ENCODE measurements at regions not wholly inside any gene's neighbourhood (a gene's known extent, or its start where the extent isn't known, plus 50 kb on each side); places are given as distances from the start of the nearest gene placed in this dataset.

GRCh38 chr18:41155025-41155424, 800.0 kb upstream of the PIK3C3 start:
- DNase-seq (ENCODE audit: low spot score) = no peak
- Histone ChIP-seq H3K79me2 (replicated peaks; ENCODE audit: insufficient read depth) (no peaks in the 10 kb centered on the region), H3K36me3 (ENCODE audit: insufficient read depth) (no peaks in the 10 kb centered on the region), H3F3A (replicated peaks; ENCODE audit: low read depth) (no peaks in the 10 kb centered on the region), H3K9me2 (ENCODE audit: insufficient read depth) (no peaks in the 10 kb centered on the region), H3K4me2 (no peak overlapping the region), H4K20me1 (replicated peaks; ENCODE audit: insufficient read depth) (no peaks in the 10 kb centered on the region), H3K4me1 (ENCODE audit: insufficient read depth) (no peaks in the 10 kb centered on the region), H3K27me3 (ENCODE audit: insufficient read depth) (no peaks in the 10 kb centered on the region), H3K27ac (ENCODE audit: low read depth) (no peak overlapping the region), H2AFZ (no peak overlapping the region), H3K4me3 (no peak overlapping the region)
- TF ChIP-seq POLR2AphosphoS5 (IDR thresholded peaks at IDR 0.05; ENCODE audit: low read depth) = no peak
- TF ChIP-seq CREB1 (CRISPR knock-in tag; IDR thresholded peaks at IDR 0.05; ENCODE audit: low read depth) = no peak
- no peak for TF ChIP-seq ZNF331 (CRISPR knock-in tag; IDR thresholded peaks at IDR 0.05; ENCODE audit: low read depth)
- no peaks in the 10 kb centered on the region for H3K9me3 Mint-ChIP-seq
- H3K27ac Mint-ChIP-seq = peak overlapping the region; percentile 20; the same call in 1 of the 2 replicates
- ATAC-seq = no peak
- H3K4me1 Mint-ChIP-seq = no peaks in the 10 kb centered on the region
- H3K4me3 Mint-ChIP-seq = no peak overlapping the region
- H3K36me3 Mint-ChIP-seq (ENCODE audit: low read depth) = no peaks in the 10 kb centered on the region
- no peaks in the 10 kb centered on the region for H3K27me3 Mint-ChIP-seq (ENCODE audit: insufficient read depth, low read depth, poor library complexity)

GRCh38 chr18:41153871-41154270, 801.2 kb upstream of the PIK3C3 start:
- no peaks in the 10 kb centered on the region for H3K4me1 ChIP-seq (ENCODE audit: insufficient read depth)
- H3K36me3 ChIP-seq (ENCODE audit: insufficient read depth) = no peaks in the 10 kb centered on the region
- no peaks in the 10 kb centered on the region for H3K79me2 ChIP-seq (replicated peaks; ENCODE audit: insufficient read depth)
- no peaks in the 10 kb centered on the region for H3K27me3 Mint-ChIP-seq (ENCODE audit: insufficient read depth, low read depth, poor library complexity)
- no peaks in the 10 kb centered on the region for H3K27me3 ChIP-seq (ENCODE audit: insufficient read depth)
- H3K9me2 ChIP-seq (ENCODE audit: insufficient read depth) = no peaks in the 10 kb centered on the region
- H3F3A ChIP-seq (replicated peaks; ENCODE audit: low read depth) = no peaks in the 10 kb centered on the region
- H4K20me1 ChIP-seq (replicated peaks; ENCODE audit: insufficient read depth) = no peaks in the 10 kb centered on the region
- H3K36me3 Mint-ChIP-seq (ENCODE audit: low read depth) = no peaks in the 10 kb centered on the region
- H3K27ac Mint-ChIP-seq = no peak overlapping the region
- no peak for ATAC-seq
- TF ChIP-seq CREB1 (CRISPR knock-in tag; IDR thresholded peaks at IDR 0.05; ENCODE audit: low read depth) (no peak), NANOG (IDR thresholded peaks at IDR 0.05; ENCODE audit: borderline replicate concordance) (no peak), ZNF114 (CRISPR knock-in tag; IDR thresholded peaks at IDR 0.05) (no peak), EZH2 (IDR thresholded peaks at IDR 0.05; ENCODE audit: low read depth, unreplicated experiment) (no peak), EZH2phosphoT487 (IDR thresholded peaks at IDR 0.05; ENCODE audit: unreplicated experiment) (no peak), STAT1 (IDR thresholded peaks at IDR 0.05; ENCODE audit: unreplicated experiment) (no peak), JUNB (IDR thresholded peaks at IDR 0.05; ENCODE audit: unreplicated experiment) (no peak), ZNF462 (CRISPR knock-in tag; IDR thresholded peaks at IDR 0.05) (no peak)
- no peak overlapping the region for H2AFZ ChIP-seq
- no peak overlapping the region for H3K27ac ChIP-seq (ENCODE audit: low read depth)
- H3K4me3 Mint-ChIP-seq = no peak overlapping the region
- no peaks in the 10 kb centered on the region for H3K9me3 Mint-ChIP-seq
- no peak overlapping the region for H3K4me2 ChIP-seq
- no peaks in the 10 kb centered on the region for H3K4me1 Mint-ChIP-seq
- H3K4me3 ChIP-seq = no peak overlapping the region
- DNase-seq (ENCODE audit: low spot score) = no peak

All from GM23338 (cell line).